ENCODE measurements at regions not wholly inside any gene's neighbourhood (a gene's known extent, or its start where the extent isn't known, plus 50 kb on each side); places are given as distances from the start of the nearest gene placed in this dataset.

DNA sequence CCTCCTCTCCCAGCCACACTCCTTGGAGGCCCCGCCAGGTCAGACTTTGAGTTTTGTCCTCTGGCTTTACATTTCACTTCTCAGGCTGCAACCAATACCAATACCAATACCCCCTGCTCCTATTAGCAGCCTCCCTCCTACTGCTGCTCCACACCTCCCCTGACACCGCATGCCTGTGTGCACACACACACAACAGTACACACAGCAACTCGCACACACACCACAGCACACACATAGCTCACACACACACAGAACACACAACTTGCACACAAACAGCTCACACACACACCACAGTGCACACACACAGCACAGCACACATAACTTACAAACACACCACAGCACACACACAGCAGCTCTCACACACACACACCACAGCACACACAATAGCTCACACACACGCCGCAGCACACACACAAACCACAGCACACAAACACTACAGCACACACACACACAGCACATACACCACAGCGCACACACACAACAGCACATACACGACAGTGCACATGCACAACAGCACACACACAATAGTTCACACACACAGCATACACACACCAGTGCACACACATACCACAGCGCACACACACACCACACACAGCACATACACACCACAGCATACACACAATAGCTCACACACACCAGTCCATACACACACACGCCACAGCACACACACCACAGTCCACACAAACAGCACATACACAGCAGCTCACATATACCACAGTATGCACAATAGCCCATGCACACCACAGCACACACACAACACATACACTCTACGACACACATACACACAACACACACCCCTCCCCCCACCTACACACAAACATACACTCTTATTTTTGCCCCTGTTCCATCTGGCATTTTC is 204.7 kb downstream of the UACA start:
- DNase-seq = no peak
- Histone ChIP-seq H3K4me1 (no peaks in the 10 kb centered on the region), H3K9me3 (no peaks in the 10 kb centered on the region), H3K27me3 (no peaks in the 10 kb centered on the region), H3K36me3 (no peaks in the 10 kb centered on the region), H3K27ac (no peak overlapping the region), H3K4me3 (no peak overlapping the region)
- intact Hi-C loops (cut with DNase I; ENCODE audit: low total_unique reads) = no loop called here
- TF ChIP-seq, protein P1, sequence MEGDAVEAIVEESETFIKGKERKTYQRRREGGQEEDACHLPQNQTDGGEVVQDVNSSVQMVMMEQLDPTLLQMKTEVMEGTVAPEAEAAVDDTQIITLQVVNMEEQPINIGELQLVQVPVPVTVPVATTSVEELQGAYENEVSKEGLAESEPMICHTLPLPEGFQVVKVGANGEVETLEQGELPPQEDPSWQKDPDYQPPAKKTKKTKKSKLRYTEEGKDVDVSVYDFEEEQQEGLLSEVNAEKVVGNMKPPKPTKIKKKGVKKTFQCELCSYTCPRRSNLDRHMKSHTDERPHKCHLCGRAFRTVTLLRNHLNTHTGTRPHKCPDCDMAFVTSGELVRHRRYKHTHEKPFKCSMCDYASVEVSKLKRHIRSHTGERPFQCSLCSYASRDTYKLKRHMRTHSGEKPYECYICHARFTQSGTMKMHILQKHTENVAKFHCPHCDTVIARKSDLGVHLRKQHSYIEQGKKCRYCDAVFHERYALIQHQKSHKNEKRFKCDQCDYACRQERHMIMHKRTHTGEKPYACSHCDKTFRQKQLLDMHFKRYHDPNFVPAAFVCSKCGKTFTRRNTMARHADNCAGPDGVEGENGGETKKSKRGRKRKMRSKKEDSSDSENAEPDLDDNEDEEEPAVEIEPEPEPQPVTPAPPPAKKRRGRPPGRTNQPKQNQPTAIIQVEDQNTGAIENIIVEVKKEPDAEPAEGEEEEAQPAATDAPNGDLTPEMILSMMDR (IDR thresholded peaks at IDR 0.05) = no peak
- TF ChIP-seq POLR2A (IDR thresholded peaks at IDR 0.05) = no peak

DNA sequence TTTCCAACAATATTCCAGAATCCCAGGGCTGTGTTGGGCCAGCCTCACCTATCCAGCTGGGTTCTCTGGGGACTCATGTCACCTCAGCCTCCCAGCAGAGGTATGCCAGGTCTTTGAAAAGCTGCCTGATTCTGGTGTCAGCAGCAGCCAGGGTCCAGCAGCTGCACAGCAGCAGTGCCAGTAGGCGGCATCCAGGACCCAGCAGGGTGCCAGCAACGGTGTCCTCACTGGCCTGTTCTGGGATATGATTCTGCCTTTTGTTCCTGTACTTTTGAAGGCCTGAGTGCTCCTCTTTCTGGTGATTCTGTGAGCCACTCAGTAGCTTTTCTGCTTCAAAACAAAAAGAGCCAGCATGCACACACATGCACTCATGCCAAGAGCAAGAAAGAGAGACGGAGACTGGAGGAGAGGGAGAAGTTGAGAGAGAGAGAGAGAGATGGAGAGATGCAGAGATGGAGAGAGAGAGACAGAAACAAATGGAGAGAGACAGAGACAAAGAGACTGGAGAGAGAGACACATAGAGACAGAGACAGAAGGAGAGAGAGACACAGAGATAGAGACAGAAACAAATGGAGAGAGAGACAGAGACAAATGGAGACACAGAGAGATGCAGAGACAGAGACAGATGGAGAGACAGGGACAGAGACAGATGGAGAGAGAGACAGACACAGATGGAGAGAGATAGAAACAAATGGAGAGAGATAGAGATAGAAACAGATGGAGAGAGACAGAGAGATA is 205.7 kb downstream of the UACA start:
- Histone ChIP-seq H3K36me3 (no peaks in the 10 kb centered on the region), H3K27ac (no peak overlapping the region), H3K9me3 (no peaks in the 10 kb centered on the region), H3K4me1 (no peaks in the 10 kb centered on the region), H3K4me3 (no peak overlapping the region), H3K27me3 (no peaks in the 10 kb centered on the region)
- TF ChIP-seq, protein P1 (IDR thresholded peaks at IDR 0.05) = no peak
- no peak for TF ChIP-seq POLR2A (IDR thresholded peaks at IDR 0.05)
- DNase-seq = no peak
- intact Hi-C loops (cut with DNase I; ENCODE audit: low total_unique reads) = no loop called here

DNA sequence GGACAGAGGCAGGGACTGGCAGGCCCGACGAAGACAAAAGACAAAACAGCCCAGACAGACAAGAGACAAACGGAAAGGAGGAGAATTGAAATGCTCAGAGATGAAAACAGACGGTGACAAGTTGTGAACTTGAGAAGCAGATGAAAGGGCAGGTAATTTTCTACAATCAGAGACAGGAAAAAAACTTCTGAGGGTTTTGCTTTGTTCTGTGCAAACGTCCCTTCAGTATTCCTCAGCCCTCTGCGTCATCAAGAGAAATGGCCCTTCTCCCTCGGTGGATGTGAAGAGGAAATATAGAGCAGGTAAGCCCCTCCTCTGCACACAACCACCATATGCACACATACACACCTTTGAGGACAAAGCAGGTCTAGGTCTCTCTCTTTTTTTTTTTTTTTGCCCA is 206.6 kb downstream of the UACA start:
- no peak for DNase-seq
- Histone ChIP-seq H3K4me3 (no peak overlapping the region), H3K27me3 (no peaks in the 10 kb centered on the region), H3K36me3 (no peaks in the 10 kb centered on the region), H3K4me1 (no peaks in the 10 kb centered on the region), H3K9me3 (no peaks in the 10 kb centered on the region), H3K27ac (no peak overlapping the region)
- intact Hi-C loops (cut with DNase I; ENCODE audit: low total_unique reads) = no loop called here
- TF ChIP-seq, protein P1 (IDR thresholded peaks at IDR 0.05) = no peak
- no peak for TF ChIP-seq POLR2A (IDR thresholded peaks at IDR 0.05)

GRCh38 chr15:70556151-70556741 is 207.1 kb downstream of the UACA start:
- no peaks in the 10 kb centered on the region for H3K36me3 ChIP-seq
- H3K27me3 ChIP-seq = no peaks in the 10 kb centered on the region
- intact Hi-C loops (cut with DNase I; ENCODE audit: low total_unique reads) = no loop called here
- no peaks in the 10 kb centered on the region for H3K4me1 ChIP-seq
- no peak for DNase-seq
- no peak for TF ChIP-seq POLR2A (IDR thresholded peaks at IDR 0.05)
- TF ChIP-seq, protein P1 (IDR thresholded peaks at IDR 0.05) = no peak
- no peaks in the 10 kb centered on the region for H3K9me3 ChIP-seq
- no peak overlapping the region for H3K27ac ChIP-seq
- H3K4me3 ChIP-seq = no peak overlapping the region

GRCh38 chr15:70555713-70556112 is 207.6 kb downstream of the UACA start:
- H3K9me3 ChIP-seq = no peaks in the 10 kb centered on the region
- H3K4me1 ChIP-seq = no peaks in the 10 kb centered on the region
- intact Hi-C loops (cut with DNase I; ENCODE audit: low total_unique reads) = no loop called here
- H3K27ac ChIP-seq = no peak overlapping the region
- DNase-seq = no peak
- H3K27me3 ChIP-seq = no peaks in the 10 kb centered on the region
- no peak for TF ChIP-seq POLR2A (IDR thresholded peaks at IDR 0.05)
- TF ChIP-seq, protein P1 (IDR thresholded peaks at IDR 0.05) = no peak
- no peak overlapping the region for H3K4me3 ChIP-seq
- H3K36me3 ChIP-seq = no peaks in the 10 kb centered on the region
